ENCODE measurements at regions not wholly inside any gene's neighbourhood (a gene's known extent, or its start where the extent isn't known, plus 50 kb on each side); places are given as distances from the start of the nearest gene placed in this dataset.

- TF ChIP-seq CTCF (conservative IDR thresholded peaks at IDR 0.05; ENCODE audit: low read depth, low read length) (no peak), BHLHE40 (IDR thresholded peaks at IDR 0.05; ENCODE audit: low read depth, low read length) (no peak), MAZ (IDR thresholded peaks at IDR 0.05; ENCODE audit: borderline replicate concordance, low read depth, low read length) (no peak), POLR2A (IDR thresholded peaks at IDR 0.05; ENCODE audit: low read depth, low read length) (no peak), RAD21 (IDR thresholded peaks at IDR 0.05; ENCODE audit: low read length) (no peak), MXI1 (IDR thresholded peaks at IDR 0.05; ENCODE audit: borderline replicate concordance, low read depth, low read length) (no peak), CEBPB (IDR thresholded peaks at IDR 0.05; ENCODE audit: low read depth, low read length) (no peak), USF2 (IDR thresholded peaks at IDR 0.05; ENCODE audit: low read depth, low read length) (no peak), RFX5 (IDR thresholded peaks at IDR 0.05; ENCODE audit: low read depth, low read length) (no peak), RCOR1 (IDR thresholded peaks at IDR 0.05; ENCODE audit: insufficient replicate concordance, low read length) (no peak), CHD1 (IDR thresholded peaks at IDR 0.05; ENCODE audit: low read depth, low read length) (no peak), FOS (IDR thresholded peaks at IDR 0.05; ENCODE audit: low read depth, low read length) (no peak)
Measured at GRCh38 chr7:19417231-19417630, 272.0 kb upstream of the FERD3L start.
